IPS DF 6.9 (cell line): ENCODE measurements at regions not wholly inside any gene's neighbourhood (a gene's known extent, or its start where the extent isn't known, plus 50 kb on each side); places are given as distances from the start of the nearest gene placed in this dataset.

Experiments used
- DNase-seq: peaks from one replicate; pipeline ENCODE4 v3.0.0-alpha.2; 2013; ENCODE audit warnings: low read depth, low spot score
- H3K27ac ChIP-seq: one replicate; pipeline ENCODE4 v1.5.1; 2013; ENCODE audit warnings: low read length, control low read depth
- H3K27me3 ChIP-seq: 2 replicates; pipeline ENCODE4 v1.6.1; 2013; ENCODE audit warnings: mild to moderate bottlenecking, low read length; ENCODE audit not compliant: control insufficient read depth, insufficient read depth
- H3K36me3 ChIP-seq: 2 replicates; pipeline ENCODE4 v1.6.1; 2013; ENCODE audit warnings: low read length; ENCODE audit not compliant: control insufficient read depth, insufficient read depth
- H3K4me1 ChIP-seq: 2 replicates; pipeline ENCODE4 v1.6.1; 2013; ENCODE audit warnings: low read length; ENCODE audit not compliant: control insufficient read depth, insufficient read depth
- H3K4me3 ChIP-seq: 2 replicates; pipeline ENCODE4 v1.5.1; 2013; ENCODE audit warnings: mild to moderate bottlenecking, low read length
- H3K9me3 ChIP-seq: 2 replicates; pipeline ENCODE4 v1.6.1; 2013; ENCODE audit warnings: low read length, inconsistent platforms; ENCODE audit not compliant: control insufficient read depth, insufficient read depth
- WGBS: extraction: QIAGEN DNeasy Blood & Tissue Kit; methylation state at CpG from one replicate; pipeline ENCODE4 v1.1.7; 2013; ENCODE audit warnings: mixed read lengths, missing lambda C conversion rate; ENCODE audit not compliant: insufficient read length, insufficient coverage; 5-methylcytosine and 5-hydroxymethylcytosine counted together

GRCh38 chr11:37558619-37559210 is 960.7 kb upstream of the RAG2 start:
- Histone ChIP-seq H3K27ac (no peak overlapping the region), H3K4me3 (no peak overlapping the region), H3K9me3 (no peaks in the 10 kb centered on the region), H3K4me1 (no peaks in the 10 kb centered on the region), H3K27me3 (no peaks in the 10 kb centered on the region), H3K36me3 (no peaks in the 10 kb centered on the region)
- no CpG with 5 or more reads among the region's 1 CpG for WGBS
- DNase-seq, result no peak

GRCh38 chr11:37557990-37558389 is 960.0 kb upstream of the RAG2 start:
- no peak overlapping the region for H3K27ac ChIP-seq
- H3K4me3 ChIP-seq, result no peak overlapping the region
- no peak for DNase-seq
- no CpG with 5 or more reads among the region's 1 CpG for WGBS
- no peaks in the 10 kb centered on the region for H3K4me1 ChIP-seq
- H3K36me3 ChIP-seq, result no peaks in the 10 kb centered on the region
- no peaks in the 10 kb centered on the region for H3K9me3 ChIP-seq
- no peaks in the 10 kb centered on the region for H3K27me3 ChIP-seq

- H3K36me3 ChIP-seq, result no peaks in the 10 kb centered on the region
- DNase-seq, result no peak
- WGBS, result no CpG with 5 or more reads among the region's 3 CpGs
- no peaks in the 10 kb centered on the region for H3K27me3 ChIP-seq
- H3K4me3 ChIP-seq, result no peak overlapping the region
- no peaks in the 10 kb centered on the region for H3K4me1 ChIP-seq
- H3K9me3 ChIP-seq, result no peaks in the 10 kb centered on the region
- H3K27ac ChIP-seq, result no peak overlapping the region
Observed at GRCh38 chr11:37552284-37552683, 954.2 kb upstream of the RAG2 start.

GRCh38 chr11:37544491-37544890 is 946.5 kb upstream of the RAG2 start:
- no peak overlapping the region for H3K27ac ChIP-seq
- no peak for DNase-seq

GRCh38 chr11:37533830-37534229 is 935.8 kb upstream of the RAG2 start:
- Histone ChIP-seq H3K27ac (no peak overlapping the region), H3K4me1 (no peaks in the 10 kb centered on the region), H3K36me3 (no peaks in the 10 kb centered on the region), H3K4me3 (no peak overlapping the region), H3K9me3 (no peaks in the 10 kb centered on the region), H3K27me3 (no peaks in the 10 kb centered on the region)
- WGBS, result no CpG with 5 or more reads among the region's 4 CpGs
- DNase-seq, result no peak

More at GRCh38 chr11:37544491-37544890, 946.5 kb upstream of the RAG2 start:
- Histone ChIP-seq H3K27me3 (no peaks in the 10 kb centered on the region), H3K4me3 (no peak overlapping the region), H3K36me3 (no peaks in the 10 kb centered on the region), H3K9me3 (no peaks in the 10 kb centered on the region), H3K4me1 (no peaks in the 10 kb centered on the region)

- no peak for DNase-seq
- H3K36me3 ChIP-seq, result no peaks in the 10 kb centered on the region
- no CpG with 5 or more reads among the region's 2 CpGs for WGBS
Observed at GRCh38 chr11:37533087-37533486, 935.1 kb upstream of the RAG2 start.

GRCh38 chr11:37532271-37532670 is 934.2 kb upstream of the RAG2 start:
- no peak for DNase-seq
- Histone ChIP-seq H3K4me3 (no peak overlapping the region), H3K27ac (no peak overlapping the region), H3K27me3 (no peaks in the 10 kb centered on the region), H3K4me1 (no peaks in the 10 kb centered on the region), H3K9me3 (no peaks in the 10 kb centered on the region), H3K36me3 (no peaks in the 10 kb centered on the region)
- WGBS, result 100% methylated on average over 1 of the region's 2 CpGs

More at GRCh38 chr11:37533087-37533486, 935.1 kb upstream of the RAG2 start:
- no peak overlapping the region for H3K27ac ChIP-seq
- H3K4me1 ChIP-seq, result no peaks in the 10 kb centered on the region
- no peaks in the 10 kb centered on the region for H3K27me3 ChIP-seq
- H3K4me3 ChIP-seq, result no peak overlapping the region
- H3K9me3 ChIP-seq, result no peaks in the 10 kb centered on the region

- no peak overlapping the region for H3K4me3 ChIP-seq
- H3K27ac ChIP-seq, result no peak overlapping the region
- H3K4me1 ChIP-seq, result no peaks in the 10 kb centered on the region
- no peaks in the 10 kb centered on the region for H3K9me3 ChIP-seq
- no peak for DNase-seq
- no peaks in the 10 kb centered on the region for H3K27me3 ChIP-seq
- no peaks in the 10 kb centered on the region for H3K36me3 ChIP-seq
- no CpG with 5 or more reads among the region's 1 CpG for WGBS
Observed at GRCh38 chr11:37527545-37527944, 929.5 kb upstream of the RAG2 start.

GRCh38 chr11:37525336-37525735 is 927.3 kb upstream of the RAG2 start:
- H3K4me3 ChIP-seq, result no peak overlapping the region
- no peaks in the 10 kb centered on the region for H3K4me1 ChIP-seq
- no peaks in the 10 kb centered on the region for H3K27me3 ChIP-seq
- H3K9me3 ChIP-seq, result no peaks in the 10 kb centered on the region
- H3K36me3 ChIP-seq, result no peaks in the 10 kb centered on the region
- H3K27ac ChIP-seq, result no peak overlapping the region
- no peak for DNase-seq

- Histone ChIP-seq H3K27ac (no peak overlapping the region), H3K36me3 (no peaks in the 10 kb centered on the region), H3K4me1 (no peaks in the 10 kb centered on the region), H3K4me3 (no peak overlapping the region), H3K9me3 (no peaks in the 10 kb centered on the region), H3K27me3 (no peaks in the 10 kb centered on the region)
- no peak for DNase-seq
Observed at GRCh38 chr11:37519781-37520180, 921.7 kb upstream of the RAG2 start.

GRCh38 chr11:37512156-37512780 is 914.2 kb upstream of the RAG2 start:
- H3K27me3 ChIP-seq, result no peaks in the 10 kb centered on the region
- no peak overlapping the region for H3K4me3 ChIP-seq
- H3K36me3 ChIP-seq, result no peaks in the 10 kb centered on the region
- H3K27ac ChIP-seq, result no peak overlapping the region
- no peaks in the 10 kb centered on the region for H3K9me3 ChIP-seq
- H3K4me1 ChIP-seq, result no peaks in the 10 kb centered on the region
- no CpG with 5 or more reads among the region's 1 CpG for WGBS
- DNase-seq, result no peak
